WERI-Rb-1 (cell line): ENCODE measurements at regions not wholly inside any gene's neighbourhood (a gene's known extent, or its start where the extent isn't known, plus 50 kb on each side); places are given as distances from the start of the nearest gene placed in this dataset.

Source experiments
- DNase-seq: peaks from one replicate; pipeline ENCODE4 v3.0.0-alpha.2; 2020
- H3K27ac ChIP-seq: fragments of 250-450 bp; sonication (Bioruptor Pico); 2 replicates; pipeline ENCODE4 v1.5.1; 2020; ENCODE audit warnings: mild to moderate bottlenecking, moderate library complexity
- H3K27me3 ChIP-seq: fragments of 250-450 bp; sonication (Bioruptor Pico); 2 replicates; pipeline ENCODE4 v1.5.1; 2021; ENCODE audit warnings: mild to moderate bottlenecking, low read depth, moderate library complexity; ENCODE audit not compliant: insufficient read depth, severe bottlenecking
- H3K36me3 ChIP-seq: fragments of 250-450 bp; sonication (Bioruptor Pico); 2 replicates; pipeline ENCODE4 v1.5.1; 2020; ENCODE audit warnings: mild to moderate bottlenecking, moderate library complexity
- H3K4me3 ChIP-seq: 2 replicates; pipeline ENCODE4 v1.5.1; 2011; ENCODE audit warnings: low read depth, mild to moderate bottlenecking, control low read depth, low read length
- H3K9me3 ChIP-seq: fragments of 250-450 bp; sonication (Bioruptor Pico); 2 replicates; pipeline ENCODE4 v1.5.1; 2021; ENCODE audit warnings: mild to moderate bottlenecking, moderate library complexity; ENCODE audit not compliant: severe bottlenecking
- TF ChIP-seq, protein P1 (sequence below): IDR thresholded peaks from 2 replicates; pipeline ENCODE4 v1.5.1; 2011; ENCODE audit warnings: low read depth, mild to moderate bottlenecking, control low read depth, inconsistent platforms, low read length

DNA sequence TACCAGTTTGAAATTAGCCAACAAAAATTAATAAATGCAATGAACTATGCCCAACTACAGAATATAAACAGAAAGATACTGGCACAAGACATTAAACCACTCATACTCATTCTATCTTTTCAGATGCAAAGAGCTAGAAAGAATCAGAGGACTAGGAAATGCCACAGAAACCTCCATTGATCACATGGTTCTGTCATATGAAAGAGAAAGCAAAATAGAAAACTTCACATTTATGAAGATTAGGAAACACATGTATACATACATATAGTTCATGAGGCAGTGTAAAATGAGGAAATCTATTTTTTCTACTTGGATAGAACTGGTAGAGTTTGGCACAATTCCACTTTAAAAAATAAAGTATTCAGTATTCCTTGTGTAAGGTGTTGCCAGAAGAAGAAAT, 275.1 kb upstream of the PTGER4 start:
- Histone ChIP-seq H3K4me3 (no peak overlapping the region), H3K36me3 (no peaks in the 10 kb centered on the region), H3K27me3 (no peaks in the 10 kb centered on the region), H3K27ac (no peak overlapping the region), H3K9me3 (no peaks in the 10 kb centered on the region)
- DNase-seq = no peak
- TF ChIP-seq, protein P1, sequence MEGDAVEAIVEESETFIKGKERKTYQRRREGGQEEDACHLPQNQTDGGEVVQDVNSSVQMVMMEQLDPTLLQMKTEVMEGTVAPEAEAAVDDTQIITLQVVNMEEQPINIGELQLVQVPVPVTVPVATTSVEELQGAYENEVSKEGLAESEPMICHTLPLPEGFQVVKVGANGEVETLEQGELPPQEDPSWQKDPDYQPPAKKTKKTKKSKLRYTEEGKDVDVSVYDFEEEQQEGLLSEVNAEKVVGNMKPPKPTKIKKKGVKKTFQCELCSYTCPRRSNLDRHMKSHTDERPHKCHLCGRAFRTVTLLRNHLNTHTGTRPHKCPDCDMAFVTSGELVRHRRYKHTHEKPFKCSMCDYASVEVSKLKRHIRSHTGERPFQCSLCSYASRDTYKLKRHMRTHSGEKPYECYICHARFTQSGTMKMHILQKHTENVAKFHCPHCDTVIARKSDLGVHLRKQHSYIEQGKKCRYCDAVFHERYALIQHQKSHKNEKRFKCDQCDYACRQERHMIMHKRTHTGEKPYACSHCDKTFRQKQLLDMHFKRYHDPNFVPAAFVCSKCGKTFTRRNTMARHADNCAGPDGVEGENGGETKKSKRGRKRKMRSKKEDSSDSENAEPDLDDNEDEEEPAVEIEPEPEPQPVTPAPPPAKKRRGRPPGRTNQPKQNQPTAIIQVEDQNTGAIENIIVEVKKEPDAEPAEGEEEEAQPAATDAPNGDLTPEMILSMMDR = no peak

DNA sequence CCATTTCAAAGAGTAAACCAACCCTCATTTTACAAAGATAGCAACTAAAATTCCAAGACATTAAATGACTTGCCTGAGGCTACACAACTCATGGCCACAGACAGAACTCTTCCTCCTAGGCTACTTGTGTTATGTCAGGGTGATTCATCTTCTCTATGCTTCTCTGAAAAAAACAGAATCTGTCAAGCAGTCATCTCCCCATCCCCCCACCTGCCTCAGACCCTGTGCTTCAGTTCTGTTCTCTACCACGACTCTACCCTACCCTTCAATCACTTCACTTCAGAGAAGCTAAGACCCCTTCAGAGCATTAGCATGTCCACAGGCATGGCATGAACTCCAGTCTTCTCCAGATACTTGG, 277.7 kb upstream of the PTGER4 start:
- Histone ChIP-seq H3K36me3 (no peaks in the 10 kb centered on the region), H3K9me3 (no peaks in the 10 kb centered on the region), H3K4me3 (no peak overlapping the region), H3K27ac (no peak overlapping the region), H3K27me3 (no peaks in the 10 kb centered on the region)
- no peak for DNase-seq
- TF ChIP-seq, protein P1 = no peak

DNA sequence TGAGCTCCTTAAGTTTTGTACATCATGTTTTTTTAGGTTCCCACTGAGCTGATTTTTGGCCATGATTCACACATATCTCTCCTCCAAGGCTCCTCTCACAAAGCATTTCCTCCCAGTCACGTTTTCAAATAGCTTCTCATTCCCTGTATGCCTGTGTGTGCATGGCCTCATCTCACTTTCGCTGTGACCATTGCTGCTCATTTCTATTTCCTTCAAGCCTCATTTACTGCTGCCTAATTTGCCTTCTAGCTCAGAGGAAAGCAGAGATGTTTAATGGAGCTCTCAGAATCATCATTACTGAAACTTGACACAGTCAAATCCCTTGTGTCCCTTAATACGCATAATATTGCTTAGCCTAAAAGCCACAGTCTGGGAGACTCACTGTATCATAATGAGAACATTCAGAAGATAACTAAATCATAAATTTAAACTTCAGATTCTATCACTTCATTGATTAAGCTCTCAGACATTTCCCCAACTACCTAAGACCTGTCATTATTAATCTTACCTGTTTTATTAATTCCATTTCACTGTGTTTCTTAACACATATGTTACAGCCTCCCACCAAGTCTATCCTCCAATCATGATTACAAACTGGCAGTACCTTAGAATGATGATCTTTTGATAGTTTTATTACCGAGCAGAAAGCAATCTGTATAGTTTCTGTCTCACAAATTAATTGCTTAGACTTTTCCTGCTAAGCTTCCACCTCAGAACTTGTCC, 278.3 kb upstream of the PTGER4 start:
- Histone ChIP-seq H3K4me3 (no peak overlapping the region), H3K36me3 (no peaks in the 10 kb centered on the region), H3K9me3 (no peaks in the 10 kb centered on the region), H3K27me3 (no peaks in the 10 kb centered on the region), H3K27ac (no peak overlapping the region)
- no peak for DNase-seq
- TF ChIP-seq, protein P1 = no peak

DNA sequence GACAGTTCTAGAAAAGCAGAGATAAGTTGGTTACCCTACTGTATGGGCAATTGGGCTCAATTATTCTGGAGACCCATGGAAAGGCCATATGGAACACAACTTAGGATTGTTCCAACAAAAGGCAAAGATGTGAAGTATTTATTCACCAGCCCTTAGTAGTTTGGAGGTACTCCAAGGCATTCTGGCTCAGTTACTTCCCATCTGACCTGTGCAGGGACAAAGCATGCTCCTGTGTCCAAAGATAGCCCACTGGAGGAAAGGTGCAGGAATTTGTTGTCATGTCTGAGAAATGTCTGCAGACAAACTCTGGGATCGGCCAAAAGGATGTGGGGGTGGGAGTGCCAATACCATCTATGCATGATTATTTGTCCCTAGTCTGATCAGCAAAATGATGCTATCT, 279.5 kb upstream of the PTGER4 start:
- no peaks in the 10 kb centered on the region for H3K9me3 ChIP-seq
- H3K4me3 ChIP-seq = no peak overlapping the region
- H3K27ac ChIP-seq = no peak overlapping the region
- TF ChIP-seq, protein P1 = no peak
- no peak for DNase-seq
- H3K27me3 ChIP-seq = no peaks in the 10 kb centered on the region
- H3K36me3 ChIP-seq = no peaks in the 10 kb centered on the region

DNA sequence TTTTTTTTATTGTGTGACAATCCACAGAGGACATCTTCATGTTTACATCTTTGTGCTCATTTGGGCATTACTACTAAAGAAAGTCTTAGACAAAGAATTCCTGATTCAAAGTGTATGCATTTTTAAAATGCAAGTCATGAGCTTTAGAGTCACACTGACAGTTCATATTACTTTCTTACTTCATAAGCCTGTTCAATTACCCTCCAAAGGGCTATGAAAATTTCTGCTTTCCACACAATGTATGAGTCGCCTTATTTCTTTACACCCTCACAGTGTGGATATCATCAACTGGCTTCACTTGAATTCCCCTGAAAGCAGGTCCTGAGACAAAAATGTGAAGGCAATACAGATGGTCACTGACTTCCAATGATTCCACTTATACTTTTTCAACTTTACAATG, 280.4 kb upstream of the PTGER4 start:
- DNase-seq = no peak
- Histone ChIP-seq H3K27ac (no peak overlapping the region), H3K36me3 (no peaks in the 10 kb centered on the region), H3K27me3 (no peaks in the 10 kb centered on the region), H3K9me3 (no peaks in the 10 kb centered on the region), H3K4me3 (no peak overlapping the region)
- TF ChIP-seq, protein P1 = no peak

DNA sequence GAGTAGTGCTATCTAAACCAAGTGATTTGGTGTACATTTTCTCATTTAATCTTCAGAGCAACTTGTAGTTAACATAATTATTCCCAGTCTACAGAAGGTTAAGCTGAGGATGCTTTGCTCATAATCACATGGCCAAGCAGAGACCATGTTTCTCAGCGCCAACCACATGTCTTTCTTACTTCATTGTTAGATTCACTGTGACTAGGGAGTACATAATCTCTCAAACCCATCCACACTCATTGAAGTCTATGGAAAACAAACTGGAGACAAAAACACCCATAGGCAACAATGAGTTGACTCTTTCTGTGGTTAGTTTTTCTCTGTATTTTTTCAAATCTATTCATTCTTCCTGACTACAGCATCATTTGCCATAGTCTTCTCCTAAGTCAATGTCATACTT, 281.7 kb upstream of the PTGER4 start:
- TF ChIP-seq, protein P1 = no peak
- H3K9me3 ChIP-seq = no peaks in the 10 kb centered on the region

More for the DNA sequence above, 281.7 kb upstream of the PTGER4 start:
- H3K4me3 ChIP-seq = no peak overlapping the region
- H3K36me3 ChIP-seq = no peaks in the 10 kb centered on the region
- H3K27ac ChIP-seq = no peak overlapping the region
- H3K27me3 ChIP-seq = no peaks in the 10 kb centered on the region
- no peak for DNase-seq
